ENCODE measurements at regions not wholly inside any gene's neighbourhood (a gene's known extent, or its start where the extent isn't known, plus 50 kb on each side); places are given as distances from the start of the nearest gene placed in this dataset.

DNA sequence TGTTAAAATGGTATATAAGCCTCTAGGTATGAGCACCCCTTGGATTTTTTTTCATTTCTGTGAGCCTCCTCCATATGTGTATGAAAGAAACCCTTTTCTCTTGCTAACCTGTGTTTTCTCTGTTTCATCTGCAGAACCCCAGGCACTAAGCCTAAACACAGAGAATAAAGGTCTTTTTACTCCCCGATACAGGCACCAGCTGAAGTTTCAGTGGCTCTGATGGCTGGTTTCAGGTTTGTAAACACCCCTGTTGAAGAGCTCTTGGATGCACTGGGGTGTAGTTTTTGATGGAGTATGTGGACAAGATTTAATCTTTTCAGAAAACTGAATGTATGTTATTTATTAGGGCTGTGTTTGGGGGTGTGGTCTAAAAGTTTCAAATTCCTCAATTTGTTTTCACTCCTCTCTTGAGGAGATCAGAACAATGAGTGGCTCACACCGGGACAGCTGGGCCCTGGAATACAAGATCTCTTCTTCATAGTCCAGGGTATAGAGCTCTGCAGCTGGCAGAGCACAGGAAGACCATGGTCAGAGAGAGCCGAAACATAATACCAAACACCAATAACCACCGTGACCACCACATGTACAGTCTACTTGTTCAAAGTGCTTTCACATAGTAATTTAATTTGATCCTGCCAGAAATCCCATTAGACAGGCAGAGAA lies 50.2 kb upstream of the VTCN1 start:
- TF ChIP-seq, protein P1, sequence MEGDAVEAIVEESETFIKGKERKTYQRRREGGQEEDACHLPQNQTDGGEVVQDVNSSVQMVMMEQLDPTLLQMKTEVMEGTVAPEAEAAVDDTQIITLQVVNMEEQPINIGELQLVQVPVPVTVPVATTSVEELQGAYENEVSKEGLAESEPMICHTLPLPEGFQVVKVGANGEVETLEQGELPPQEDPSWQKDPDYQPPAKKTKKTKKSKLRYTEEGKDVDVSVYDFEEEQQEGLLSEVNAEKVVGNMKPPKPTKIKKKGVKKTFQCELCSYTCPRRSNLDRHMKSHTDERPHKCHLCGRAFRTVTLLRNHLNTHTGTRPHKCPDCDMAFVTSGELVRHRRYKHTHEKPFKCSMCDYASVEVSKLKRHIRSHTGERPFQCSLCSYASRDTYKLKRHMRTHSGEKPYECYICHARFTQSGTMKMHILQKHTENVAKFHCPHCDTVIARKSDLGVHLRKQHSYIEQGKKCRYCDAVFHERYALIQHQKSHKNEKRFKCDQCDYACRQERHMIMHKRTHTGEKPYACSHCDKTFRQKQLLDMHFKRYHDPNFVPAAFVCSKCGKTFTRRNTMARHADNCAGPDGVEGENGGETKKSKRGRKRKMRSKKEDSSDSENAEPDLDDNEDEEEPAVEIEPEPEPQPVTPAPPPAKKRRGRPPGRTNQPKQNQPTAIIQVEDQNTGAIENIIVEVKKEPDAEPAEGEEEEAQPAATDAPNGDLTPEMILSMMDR (IDR thresholded peaks at IDR 0.05), result no peak
- no peak for TF ChIP-seq POLR2A (IDR thresholded peaks at IDR 0.05)
